ENCODE measurements at regions not wholly inside any gene's neighbourhood (a gene's known extent, or its start where the extent isn't known, plus 50 kb on each side); places are given as distances from the start of the nearest gene placed in this dataset.

GRCh38 chr15:95324656-95325055 lies 1005.8 kb upstream of the NR2F2 start:
- no peak overlapping the region for H2AFZ ChIP-seq (ENCODE audit: low read depth, low read length)
- no peak overlapping the region for H3K4me2 ChIP-seq (ENCODE audit: insufficient read depth, low read length)
- H3K27me3 ChIP-seq (ENCODE audit: insufficient read depth, low read length, poor library complexity): no peaks in the 10 kb centered on the region
- no peaks in the 10 kb centered on the region for H3K9me3 ChIP-seq (ENCODE audit: insufficient read depth, low read length, severe bottlenecking)
- TF ChIP-seq EZH2 (IDR thresholded peaks at IDR 0.05; ENCODE audit: borderline replicate concordance, low read depth, low read length, severe bottlenecking): no peak
- TF ChIP-seq, protein P1, sequence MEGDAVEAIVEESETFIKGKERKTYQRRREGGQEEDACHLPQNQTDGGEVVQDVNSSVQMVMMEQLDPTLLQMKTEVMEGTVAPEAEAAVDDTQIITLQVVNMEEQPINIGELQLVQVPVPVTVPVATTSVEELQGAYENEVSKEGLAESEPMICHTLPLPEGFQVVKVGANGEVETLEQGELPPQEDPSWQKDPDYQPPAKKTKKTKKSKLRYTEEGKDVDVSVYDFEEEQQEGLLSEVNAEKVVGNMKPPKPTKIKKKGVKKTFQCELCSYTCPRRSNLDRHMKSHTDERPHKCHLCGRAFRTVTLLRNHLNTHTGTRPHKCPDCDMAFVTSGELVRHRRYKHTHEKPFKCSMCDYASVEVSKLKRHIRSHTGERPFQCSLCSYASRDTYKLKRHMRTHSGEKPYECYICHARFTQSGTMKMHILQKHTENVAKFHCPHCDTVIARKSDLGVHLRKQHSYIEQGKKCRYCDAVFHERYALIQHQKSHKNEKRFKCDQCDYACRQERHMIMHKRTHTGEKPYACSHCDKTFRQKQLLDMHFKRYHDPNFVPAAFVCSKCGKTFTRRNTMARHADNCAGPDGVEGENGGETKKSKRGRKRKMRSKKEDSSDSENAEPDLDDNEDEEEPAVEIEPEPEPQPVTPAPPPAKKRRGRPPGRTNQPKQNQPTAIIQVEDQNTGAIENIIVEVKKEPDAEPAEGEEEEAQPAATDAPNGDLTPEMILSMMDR (IDR thresholded peaks at IDR 0.05; ENCODE audit: borderline replicate concordance, extremely low read depth, low read length, poor library complexity, severe bottlenecking): no peak
- H3K4me3 ChIP-seq (ENCODE audit: low read depth in 1 of 2, low read length in 2 of 2): no peak overlapping the region
- no peaks in the 10 kb centered on the region for H3K4me1 ChIP-seq (ENCODE audit: insufficient read depth, low read length)
- no peaks in the 10 kb centered on the region for H3K36me3 ChIP-seq (ENCODE audit: insufficient read depth, low read length)
- no peaks in the 10 kb centered on the region for H3K79me2 ChIP-seq (ENCODE audit: insufficient read depth, low read length)
- H3K27ac ChIP-seq (ENCODE audit: low read length): no peak overlapping the region
- ATAC-seq (ENCODE audit: insufficient read depth, low read depth) (no peak), DNase-seq (no peak)
- H4K20me1 ChIP-seq (ENCODE audit: insufficient read depth, low read length): no peaks in the 10 kb centered on the region
- no peak overlapping the region for H3K9ac ChIP-seq (ENCODE audit: low read depth, low read length)

GRCh38 chr15:95325763-95326404 lies 1004.6 kb upstream of the NR2F2 start:
- TF ChIP-seq, protein P1 (IDR thresholded peaks at IDR 0.05; ENCODE audit: borderline replicate concordance, extremely low read depth, low read length, poor library complexity, severe bottlenecking): no peak
- no peak for TF ChIP-seq EZH2 (IDR thresholded peaks at IDR 0.05; ENCODE audit: borderline replicate concordance, low read depth, low read length, severe bottlenecking)
- Histone ChIP-seq H2AFZ (ENCODE audit: low read depth, low read length) (no peak overlapping the region), H3K79me2 (ENCODE audit: insufficient read depth, low read length) (no peaks in the 10 kb centered on the region), H3K9me3 (ENCODE audit: insufficient read depth, low read length, severe bottlenecking) (no peaks in the 10 kb centered on the region), H3K4me2 (ENCODE audit: insufficient read depth, low read length) (no peak overlapping the region), H3K27ac (ENCODE audit: low read length) (no peak overlapping the region), H4K20me1 (ENCODE audit: insufficient read depth, low read length) (no peaks in the 10 kb centered on the region), H3K4me3 (ENCODE audit: low read depth in 1 of 2, low read length in 2 of 2) (no peak overlapping the region), H3K4me1 (ENCODE audit: insufficient read depth, low read length) (no peaks in the 10 kb centered on the region), H3K9ac (ENCODE audit: low read depth, low read length) (no peak overlapping the region), H3K27me3 (ENCODE audit: insufficient read depth, low read length, poor library complexity) (no peaks in the 10 kb centered on the region), H3K36me3 (ENCODE audit: insufficient read depth, low read length) (no peaks in the 10 kb centered on the region)
- DNase-seq (no peak), ATAC-seq (ENCODE audit: insufficient read depth, low read depth) (no peak)

DNA sequence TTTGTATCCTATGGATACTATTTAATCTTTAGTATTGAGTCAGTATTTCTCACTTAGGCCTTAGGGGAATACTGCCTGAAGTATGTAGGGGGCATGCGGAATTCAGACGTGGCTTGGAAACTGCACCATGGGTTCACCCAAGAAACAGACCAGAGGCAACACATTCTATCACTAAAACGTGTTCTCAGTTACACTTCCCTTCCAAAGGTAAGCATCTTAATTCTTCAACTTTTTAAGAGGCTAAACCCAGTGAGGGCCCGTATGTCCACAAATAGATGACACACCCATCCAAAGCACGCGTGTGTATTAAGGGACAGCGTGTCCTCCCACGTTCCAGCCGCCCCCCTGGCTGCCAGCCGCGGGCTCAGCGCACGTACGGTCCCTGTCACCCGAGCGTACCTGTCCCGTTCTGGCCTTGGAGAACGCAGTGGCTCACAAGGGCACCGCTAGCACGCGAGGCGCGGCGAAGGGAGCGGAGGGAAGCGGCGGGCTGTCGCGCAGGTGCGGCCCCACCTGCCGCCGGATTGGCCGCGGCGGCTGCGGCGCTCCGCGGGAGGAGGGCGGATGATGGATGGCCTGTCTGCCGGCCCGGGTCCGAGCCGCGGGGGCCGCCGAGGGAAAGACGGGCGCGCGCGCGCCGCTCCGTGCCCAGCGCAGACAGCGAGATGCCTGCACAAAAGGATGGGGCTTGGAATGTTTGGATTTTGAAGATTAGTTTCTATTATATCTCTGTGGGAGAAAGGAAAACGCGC lies 1003.9 kb upstream of the NR2F2 start:
- Histone ChIP-seq H3K9ac (ENCODE audit: low read depth, low read length) (no peak overlapping the region), H4K20me1 (ENCODE audit: insufficient read depth, low read length) (no peaks in the 10 kb centered on the region), H3K4me1 (ENCODE audit: insufficient read depth, low read length) (no peaks in the 10 kb centered on the region), H2AFZ (ENCODE audit: low read depth, low read length) (no peak overlapping the region), H3K4me3 (ENCODE audit: low read depth in 1 of 2, low read length in 2 of 2) (no peak overlapping the region), H3K9me3 (ENCODE audit: insufficient read depth, low read length, severe bottlenecking) (no peaks in the 10 kb centered on the region), H3K4me2 (ENCODE audit: insufficient read depth, low read length) (no peak overlapping the region), H3K27me3 (ENCODE audit: insufficient read depth, low read length, poor library complexity) (no peaks in the 10 kb centered on the region), H3K27ac (ENCODE audit: low read length) (no peak overlapping the region), H3K36me3 (ENCODE audit: insufficient read depth, low read length) (no peaks in the 10 kb centered on the region), H3K79me2 (ENCODE audit: insufficient read depth, low read length) (no peaks in the 10 kb centered on the region)
- ATAC-seq (ENCODE audit: insufficient read depth, low read depth): no peak
- no peak for TF ChIP-seq EZH2 (IDR thresholded peaks at IDR 0.05; ENCODE audit: borderline replicate concordance, low read depth, low read length, severe bottlenecking)
- TF ChIP-seq, protein P1 (IDR thresholded peaks at IDR 0.05; ENCODE audit: borderline replicate concordance, extremely low read depth, low read length, poor library complexity, severe bottlenecking): no peak
- no peak for DNase-seq
